Testis (tissue), 2 donors: ENCODE measurements at regions not wholly inside any gene's neighbourhood (a gene's known extent, or its start where the extent isn't known, plus 50 kb on each side); places are given as distances from the start of the nearest gene placed in this dataset.

ENCODE experiments used
- DNase-seq: peaks from one replicate; pipeline ENCODE4 v3.0.0-alpha.2; 2019
- H3K27ac ChIP-seq, 2 donors: fragments of 200-600 bp; sonication (generic); one replicate each; pipeline ENCODE4 v1.5.1; 2019
- H3K27me3 ChIP-seq: fragments of 200-600 bp; sonication (generic); one replicate; pipeline ENCODE4 v1.5.1; 2019
- H3K36me3 ChIP-seq: fragments of 200-600 bp; sonication (generic); one replicate; pipeline ENCODE4 v1.5.1; 2017; ENCODE audit warnings: low read depth; ENCODE audit errors: missing control alignments
- H3K4me1 ChIP-seq: fragments of 200-600 bp; sonication (generic); one replicate; pipeline ENCODE4 v1.5.1; 2019
- H3K4me3 ChIP-seq, 2 donors: fragments of 200-600 bp; sonication (generic); one replicate each; pipeline ENCODE4 v1.5.1; 2017 to 2019
- H3K9me3 ChIP-seq: fragments of 200-600 bp; sonication (generic); one replicate; pipeline ENCODE4 v1.5.1; 2017
- POLR2A ChIP-seq: fragments of 450-650 bp; IDR thresholded peaks from one replicate; pipeline ENCODE4 v1.6.1; 2017; ENCODE audit warnings: antibody characterized with exemption, mild to moderate bottlenecking, moderate library complexity
- WGBS, 2 donors: methylation state at CpG; one replicate each; pipeline ENCODE4 v1.1.5; 2018; 5-methylcytosine and 5-hydroxymethylcytosine counted together
- intact Hi-C: fragments of 100-400 bp; cut with DNase I; formaldehyde crosslinking; loops from one replicate; pipeline ENCODE4 v1.15.1; 2023; ENCODE audit warnings: low total_unique reads
- TF ChIP-seq, protein P1 (sequence below), 3 experiments: fragments of 450-650 bp in 2 of 3; fragments of 200-600 bp in 1 of 3; sonication (generic) in 1 of 3; IDR thresholded peaks; one replicate each; pipeline ENCODE4 v1.5.1; 2016 to 2019; ENCODE audit warnings: antibody characterized with exemption in 3 of 3, mild to moderate bottlenecking in 2 of 3, moderate library complexity in 1 of 3

DNA sequence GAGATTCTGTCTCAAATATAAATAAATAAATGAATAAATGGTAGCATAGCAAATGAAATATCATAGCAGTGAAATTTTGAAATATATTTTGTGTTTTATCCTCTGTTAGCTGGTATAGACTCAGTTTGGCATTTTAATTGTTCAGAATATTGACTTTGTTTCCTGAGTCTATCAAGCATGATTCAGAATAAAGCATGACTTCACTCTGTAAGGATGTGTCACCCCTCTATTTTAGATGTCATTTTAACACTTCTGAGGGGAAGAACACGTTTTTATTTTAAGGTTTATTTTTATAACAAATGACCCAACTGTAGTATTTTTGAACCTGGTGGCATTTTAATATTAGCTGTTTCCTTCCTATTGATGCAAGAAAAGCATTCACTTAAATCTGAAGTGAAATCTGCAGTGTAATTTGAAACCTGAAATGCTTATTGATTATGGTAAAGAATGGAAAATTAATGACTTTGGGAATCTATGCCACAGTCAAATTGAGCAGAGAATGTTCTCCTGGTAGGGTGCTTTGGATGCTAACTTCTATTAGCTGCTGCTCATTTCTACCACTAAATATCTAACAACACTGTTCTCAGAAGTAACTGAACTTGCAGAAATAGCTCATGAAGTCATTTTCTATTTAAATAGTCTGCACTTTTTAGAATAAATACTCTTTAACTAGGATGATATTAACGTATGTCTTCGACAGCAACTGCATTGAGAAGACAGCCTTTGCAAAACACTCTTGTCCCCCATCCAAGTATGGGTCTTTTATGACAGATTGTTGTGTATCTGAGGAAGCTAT is 114.2 kb downstream of the SOX4 start:
- Histone ChIP-seq H3K9me3 (no peaks in the 10 kb centered on the region), H3K27ac (no peak overlapping the region), H3K4me1 (no peaks in the 10 kb centered on the region), H3K36me3 (no peaks in the 10 kb centered on the region), H3K4me3 (no peak overlapping the region), H3K27me3 (no peaks in the 10 kb centered on the region)
- TF ChIP-seq POLR2A, result no peak
- TF ChIP-seq, protein P1, sequence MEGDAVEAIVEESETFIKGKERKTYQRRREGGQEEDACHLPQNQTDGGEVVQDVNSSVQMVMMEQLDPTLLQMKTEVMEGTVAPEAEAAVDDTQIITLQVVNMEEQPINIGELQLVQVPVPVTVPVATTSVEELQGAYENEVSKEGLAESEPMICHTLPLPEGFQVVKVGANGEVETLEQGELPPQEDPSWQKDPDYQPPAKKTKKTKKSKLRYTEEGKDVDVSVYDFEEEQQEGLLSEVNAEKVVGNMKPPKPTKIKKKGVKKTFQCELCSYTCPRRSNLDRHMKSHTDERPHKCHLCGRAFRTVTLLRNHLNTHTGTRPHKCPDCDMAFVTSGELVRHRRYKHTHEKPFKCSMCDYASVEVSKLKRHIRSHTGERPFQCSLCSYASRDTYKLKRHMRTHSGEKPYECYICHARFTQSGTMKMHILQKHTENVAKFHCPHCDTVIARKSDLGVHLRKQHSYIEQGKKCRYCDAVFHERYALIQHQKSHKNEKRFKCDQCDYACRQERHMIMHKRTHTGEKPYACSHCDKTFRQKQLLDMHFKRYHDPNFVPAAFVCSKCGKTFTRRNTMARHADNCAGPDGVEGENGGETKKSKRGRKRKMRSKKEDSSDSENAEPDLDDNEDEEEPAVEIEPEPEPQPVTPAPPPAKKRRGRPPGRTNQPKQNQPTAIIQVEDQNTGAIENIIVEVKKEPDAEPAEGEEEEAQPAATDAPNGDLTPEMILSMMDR (IDR thresholded peaks at IDR 0.05), result no peak
- 70 to 75% methylated on average over 3 of the region's 3 CpGs for WGBS, 2 donors
- DNase-seq, result no peak
- intact Hi-C loops, result no loop called here

DNA sequence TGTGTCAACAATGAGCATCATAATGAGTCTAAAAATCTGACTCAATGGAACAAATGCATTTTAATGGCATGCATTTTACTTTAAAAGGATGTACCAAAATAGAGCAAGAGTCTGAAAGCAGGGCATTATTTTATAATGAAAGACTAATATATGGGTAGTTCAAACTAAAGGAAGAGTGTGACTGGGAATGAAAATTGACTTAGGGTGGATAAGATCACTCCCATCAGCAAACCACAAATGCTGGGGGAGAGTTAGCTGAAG is 114.7 kb downstream of the SOX4 start:
- no peaks in the 10 kb centered on the region for H3K36me3 ChIP-seq
- H3K4me1 ChIP-seq, result no peaks in the 10 kb centered on the region
- TF ChIP-seq, protein P1 (IDR thresholded peaks at IDR 0.05), result no peak
- no peak for TF ChIP-seq POLR2A
- no peaks in the 10 kb centered on the region for H3K27me3 ChIP-seq
- H3K27ac ChIP-seq, result no peak overlapping the region
- DNase-seq, result no peak
- no peak overlapping the region for H3K4me3 ChIP-seq
- H3K9me3 ChIP-seq, result no peaks in the 10 kb centered on the region
- intact Hi-C loops, result no loop called here

DNA sequence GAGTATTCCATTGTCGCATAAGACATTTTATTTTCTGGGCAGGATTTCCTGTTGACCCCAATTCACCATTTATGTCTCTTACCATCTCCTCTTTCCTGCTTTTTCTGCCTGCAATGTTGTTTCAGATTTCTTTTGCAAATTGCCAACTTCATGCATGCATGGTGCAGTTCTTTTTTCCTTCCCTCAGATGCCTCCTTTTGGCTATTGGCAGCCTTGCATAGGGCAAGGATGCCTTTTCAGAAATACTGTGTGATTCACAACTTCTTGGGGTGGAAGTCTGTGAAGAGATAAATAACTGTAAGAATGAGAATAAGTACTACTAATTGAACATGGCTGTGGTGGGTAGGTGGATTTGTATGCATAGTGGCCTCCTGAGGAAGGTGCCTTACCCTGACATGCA is 116.7 kb downstream of the SOX4 start:
- Histone ChIP-seq H3K9me3 (no peaks in the 10 kb centered on the region), H3K4me3 (no peak overlapping the region), H3K27ac (no peak overlapping the region), H3K36me3 (no peaks in the 10 kb centered on the region), H3K4me1 (no peaks in the 10 kb centered on the region), H3K27me3 (no peaks in the 10 kb centered on the region)
- TF ChIP-seq, protein P1 (IDR thresholded peaks at IDR 0.05), result no peak
- TF ChIP-seq POLR2A, result no peak
- WGBS, 2 donors, result 91 to 96% methylated on average over 1 of the region's 1 CpG
- no peak for DNase-seq
- intact Hi-C loops, result no loop called here

DNA sequence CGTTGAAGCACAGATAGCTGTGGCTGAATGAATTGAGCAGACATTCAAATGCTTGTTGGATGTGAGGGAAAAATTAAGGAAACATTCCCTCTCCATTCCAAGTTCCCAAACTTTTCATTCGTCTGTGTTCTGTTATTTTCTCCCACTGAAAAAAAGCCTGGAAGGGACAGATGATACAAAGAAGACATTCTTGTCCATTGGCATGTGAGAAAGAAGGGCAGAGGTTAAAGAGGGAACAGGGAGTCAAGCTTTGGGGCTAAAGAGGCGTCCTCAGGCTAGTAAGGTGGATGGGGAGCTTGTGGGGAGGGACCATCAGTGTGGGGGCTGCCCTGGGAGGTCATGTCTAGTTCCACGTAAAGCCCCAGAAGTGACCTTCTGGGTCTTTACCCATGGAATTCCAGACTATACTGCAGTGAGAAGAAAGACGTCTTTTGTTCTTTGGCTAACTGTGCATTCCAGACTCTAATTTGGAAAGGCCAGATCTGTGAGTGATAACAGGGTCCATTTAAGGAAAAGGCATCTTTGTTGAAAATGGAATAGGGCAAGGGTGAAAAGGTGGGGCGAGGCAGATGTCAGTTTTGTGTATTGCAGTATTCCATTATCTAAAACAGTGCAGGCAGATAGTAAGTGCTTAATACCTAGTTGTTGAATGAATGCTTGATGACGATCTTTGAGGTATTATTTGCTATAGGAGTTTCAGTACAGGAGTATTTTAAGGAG is 117.5 kb downstream of the SOX4 start:
- Histone ChIP-seq H3K27ac (no peak overlapping the region), H3K9me3 (no peaks in the 10 kb centered on the region), H3K4me1 (no peaks in the 10 kb centered on the region), H3K36me3 (no peaks in the 10 kb centered on the region), H3K4me3 (no peak overlapping the region), H3K27me3 (no peaks in the 10 kb centered on the region)
- intact Hi-C loops, result no loop called here
- DNase-seq, result no peak
- TF ChIP-seq, protein P1 (IDR thresholded peaks at IDR 0.05), result no peak
- 56 to 59% methylated on average over 7 of the region's 7 CpGs for WGBS, 2 donors

DNA sequence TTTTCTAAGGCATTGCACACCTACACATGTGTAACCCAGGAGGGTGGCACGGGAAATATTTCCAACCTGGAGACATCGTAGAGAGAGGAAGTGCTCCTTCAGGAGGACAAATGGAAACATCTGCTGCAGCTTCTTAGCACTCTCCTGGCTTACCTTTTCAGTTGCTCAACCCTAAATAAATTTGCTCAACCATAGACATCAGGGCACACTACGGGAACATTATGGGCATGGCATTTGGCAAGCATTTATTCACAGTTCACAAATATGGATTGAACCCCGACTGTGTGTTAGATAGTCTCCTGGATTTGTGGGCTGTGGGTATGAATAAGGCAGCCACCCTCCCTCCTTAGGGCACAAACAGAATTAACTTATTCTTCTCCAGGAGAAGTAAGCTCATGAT is 118.7 kb downstream of the SOX4 start:
- WGBS, 2 donors, result 82 to 87% methylated on average over 4 of the region's 4 CpGs
- TF ChIP-seq, protein P1 (IDR thresholded peaks at IDR 0.05), result no peak
- TF ChIP-seq POLR2A, result no peak
- Histone ChIP-seq H3K36me3 (no peaks in the 10 kb centered on the region), H3K27ac (no peak overlapping the region), H3K4me3 (no peak overlapping the region), H3K27me3 (no peaks in the 10 kb centered on the region), H3K9me3 (no peaks in the 10 kb centered on the region), H3K4me1 (no peaks in the 10 kb centered on the region)
- intact Hi-C loops, result no loop called here
- DNase-seq, result no peak
